Fibroblast of the conjunctiva (primary cell): ENCODE measurements at regions not wholly inside any gene's neighbourhood (a gene's known extent, or its start where the extent isn't known, plus 50 kb on each side); places are given as distances from the start of the nearest gene placed in this dataset.
"Not testable (repeated sequence)": the region's sequence is repeated elsewhere in the genome, so short reads cannot be mapped to it uniquely, and the experiment has no call there.

ENCODE experiments used
- DNase-seq: peaks from one replicate; pipeline ENCODE4 v3.0.0-alpha.2; 2010; ENCODE audit warnings: low read depth

DNA sequence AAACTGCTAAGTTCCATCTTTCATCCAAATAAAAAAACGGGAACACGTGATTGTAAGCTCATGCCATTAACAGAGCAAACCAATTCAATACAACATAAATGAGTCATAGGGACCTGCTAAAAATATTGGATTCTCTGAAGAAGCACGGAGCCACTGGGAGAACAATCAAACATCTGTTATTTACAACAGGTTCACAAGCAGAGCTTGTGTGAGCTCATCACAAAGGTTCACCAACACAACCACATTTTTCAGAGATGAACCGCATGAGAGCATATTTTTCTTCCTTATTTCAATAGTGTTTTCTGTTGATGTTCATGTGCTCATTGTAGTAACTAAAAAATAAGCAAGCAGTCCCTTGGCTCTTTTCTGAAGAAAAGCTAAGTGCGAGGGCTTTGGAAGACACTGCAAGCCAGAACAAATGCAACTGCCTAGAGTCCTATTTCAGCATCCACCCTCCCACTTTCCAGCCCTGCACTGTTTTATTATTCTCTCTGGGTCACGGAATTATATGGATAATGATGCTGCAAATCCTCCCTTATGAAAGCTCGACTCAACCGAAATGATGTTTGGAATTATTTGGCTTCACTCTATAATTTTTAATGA, 545.8 kb downstream of the LIG4 start:
- no peak for DNase-seq

DNA sequence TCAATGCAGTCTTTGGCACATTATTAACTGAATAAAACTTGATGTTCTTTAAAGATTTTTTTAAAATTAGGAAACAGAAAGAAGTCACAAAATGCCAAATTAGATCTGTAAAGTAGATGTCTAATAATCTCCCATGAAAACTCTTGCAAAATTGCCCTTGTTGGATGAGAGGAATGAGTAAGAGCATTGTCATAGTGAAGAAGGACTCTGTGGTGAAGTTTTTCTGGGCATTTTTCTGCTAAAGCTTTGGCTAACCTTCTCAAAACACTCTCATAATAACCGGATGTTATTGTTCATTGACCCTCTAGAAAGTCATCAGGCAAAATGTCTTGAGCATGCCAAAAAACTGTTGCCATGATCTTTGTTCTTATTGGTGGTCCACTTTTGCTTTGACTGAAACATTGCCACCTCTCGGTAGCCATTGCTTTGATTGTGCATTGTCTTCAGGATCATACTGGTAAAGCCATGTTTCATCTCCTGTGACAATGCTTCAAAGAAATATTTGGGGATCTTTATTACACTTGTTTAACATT, 549.3 kb downstream of the LIG4 start:
- no peak for DNase-seq

DNA sequence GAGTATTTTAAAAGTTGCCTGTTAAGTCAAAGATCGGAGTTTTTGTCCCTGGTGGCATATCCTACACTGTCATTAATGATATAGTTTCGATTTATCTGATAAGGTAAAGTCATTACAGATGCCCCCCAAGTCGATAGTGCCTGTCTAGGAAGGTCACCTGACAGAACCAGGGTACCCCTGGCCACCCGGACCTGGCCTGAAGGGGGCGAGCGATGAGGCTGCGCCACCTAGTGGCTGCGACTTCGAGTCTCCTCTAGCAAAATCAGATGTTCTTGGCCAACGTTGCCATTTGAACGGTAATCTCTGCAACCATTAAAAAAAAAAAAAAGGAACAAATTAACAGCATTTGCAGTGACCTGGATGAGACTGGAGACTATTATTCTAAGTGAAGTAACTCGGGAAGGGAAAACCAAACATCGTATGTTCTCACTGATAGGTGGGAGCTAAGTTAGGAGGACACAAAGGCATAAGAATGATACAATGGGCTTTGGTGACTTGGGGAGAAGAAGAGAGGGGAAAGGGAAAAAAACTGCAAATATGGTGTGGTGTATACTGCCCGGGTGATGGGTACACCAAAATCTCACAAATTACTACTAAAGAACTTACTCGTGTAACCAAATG, 565.1 kb downstream of the LIG4 start:
- DNase-seq, result peak; percentile 5

DNA sequence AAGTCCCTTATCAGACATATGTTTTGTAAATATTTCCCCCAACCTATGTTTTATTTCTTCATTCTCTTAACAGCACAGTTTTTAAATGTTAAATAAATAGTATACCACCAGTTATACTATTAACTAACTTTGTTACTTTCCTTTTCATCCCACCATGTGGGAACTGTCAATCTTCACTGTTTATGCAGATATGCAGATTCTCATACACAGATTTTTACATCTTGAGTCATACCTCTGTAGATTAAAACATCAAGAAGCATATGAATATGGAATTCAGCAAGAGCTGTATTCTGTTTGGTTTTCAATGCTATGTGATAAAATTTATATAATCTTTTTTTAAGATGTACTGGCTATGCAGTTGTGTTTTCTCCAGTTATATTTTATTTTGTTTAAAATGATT, 566.3 kb downstream of the LIG4 start:
- DNase-seq, result no peak

DNA sequence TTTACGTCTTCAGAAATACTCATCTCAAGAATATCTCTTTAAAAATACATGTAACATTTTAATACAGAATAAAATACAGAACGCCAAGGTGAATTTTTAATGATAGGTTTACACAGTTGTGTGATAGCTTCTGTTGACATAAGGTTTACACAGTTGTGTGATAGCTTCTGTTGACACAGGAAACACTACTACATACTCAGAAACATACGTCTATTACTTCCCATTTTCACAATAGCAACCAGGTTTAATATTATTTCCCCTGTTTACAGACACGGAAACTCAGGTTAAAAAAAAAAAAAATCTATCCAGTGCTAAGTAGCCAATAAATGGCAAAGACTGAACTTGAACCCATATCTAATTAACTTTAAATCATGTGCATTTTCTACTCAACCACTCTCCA, 571.2 kb downstream of the LIG4 start:
- DNase-seq, result no peak

DNA sequence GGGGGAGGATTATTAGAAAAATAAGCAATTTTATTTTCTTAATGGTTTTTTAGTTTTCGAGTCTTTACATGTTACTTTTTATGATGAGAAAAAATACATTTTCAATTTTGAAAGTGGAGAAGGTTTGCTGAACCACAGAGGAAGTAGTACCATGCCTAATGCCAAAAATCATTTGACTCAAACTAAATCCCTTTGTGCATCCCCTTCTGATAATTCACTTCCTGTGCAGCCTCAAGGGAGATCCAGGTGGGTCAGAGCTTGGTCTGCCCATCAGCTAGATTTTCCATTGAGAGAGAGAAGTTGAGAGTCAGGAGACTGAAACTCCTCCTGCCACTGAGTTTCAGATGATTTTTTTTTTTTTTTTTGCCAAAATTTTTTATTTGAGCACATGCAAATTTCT, 571.7 kb downstream of the LIG4 start:
- DNase-seq, result no peak

DNA sequence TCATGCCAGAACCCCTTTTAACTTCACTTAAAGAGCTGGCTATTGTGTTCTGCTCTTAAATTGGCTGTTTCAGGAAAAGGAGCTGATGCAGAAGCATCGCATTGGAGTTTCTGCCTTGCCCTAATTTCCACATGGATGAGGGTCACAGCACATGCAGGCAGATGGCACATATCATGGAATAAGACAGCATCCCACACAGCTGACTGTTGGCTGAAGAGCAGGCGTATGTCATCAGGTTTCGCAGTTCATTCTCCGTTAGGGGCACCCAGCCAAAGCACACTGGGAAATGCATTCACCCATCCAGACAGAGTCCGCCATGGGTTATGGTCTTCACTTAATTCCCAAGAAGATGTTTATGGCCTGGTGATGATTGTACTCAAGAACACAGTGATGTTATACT, 572.5 kb downstream of the LIG4 start:
- DNase-seq, result no peak

DNA sequence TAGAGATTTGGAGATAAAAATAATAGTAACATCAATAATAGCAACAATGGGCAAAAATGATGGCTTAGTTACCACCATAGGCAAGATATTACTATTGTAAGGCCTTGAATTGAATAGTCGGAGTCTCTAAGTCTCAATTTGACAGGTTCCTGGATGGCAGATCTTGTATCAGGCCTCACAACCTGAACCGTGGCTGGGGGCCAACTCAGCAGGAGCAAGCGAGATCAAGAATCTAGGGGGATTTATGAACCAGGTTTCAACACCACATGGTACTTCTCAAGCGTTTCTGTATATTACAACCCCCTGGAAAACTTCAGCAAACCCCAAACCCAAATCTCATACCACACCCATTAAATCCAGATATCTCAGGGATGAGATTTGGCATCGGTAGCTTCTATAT, 573.8 kb downstream of the LIG4 start:
- no peak for DNase-seq

DNA sequence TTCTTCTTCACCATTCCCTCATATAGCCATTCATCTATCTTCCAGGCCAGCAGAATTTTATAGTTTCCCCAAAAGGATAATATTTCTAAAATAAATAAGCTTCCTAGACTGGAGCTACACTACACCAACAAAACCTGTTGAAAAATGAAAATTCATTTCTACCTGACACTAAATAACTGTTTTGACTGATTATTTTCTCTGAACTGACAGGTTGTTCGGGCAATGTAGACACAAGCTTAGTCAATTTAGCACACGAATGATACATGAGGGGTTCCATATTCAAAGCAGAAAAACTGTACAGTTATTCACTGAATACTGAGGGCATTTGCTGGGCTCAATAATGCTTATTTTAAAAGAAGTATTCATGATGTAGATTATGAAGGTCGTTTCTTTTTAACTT, 589.7 kb downstream of the LIG4 start:
- no peak for DNase-seq

DNA sequence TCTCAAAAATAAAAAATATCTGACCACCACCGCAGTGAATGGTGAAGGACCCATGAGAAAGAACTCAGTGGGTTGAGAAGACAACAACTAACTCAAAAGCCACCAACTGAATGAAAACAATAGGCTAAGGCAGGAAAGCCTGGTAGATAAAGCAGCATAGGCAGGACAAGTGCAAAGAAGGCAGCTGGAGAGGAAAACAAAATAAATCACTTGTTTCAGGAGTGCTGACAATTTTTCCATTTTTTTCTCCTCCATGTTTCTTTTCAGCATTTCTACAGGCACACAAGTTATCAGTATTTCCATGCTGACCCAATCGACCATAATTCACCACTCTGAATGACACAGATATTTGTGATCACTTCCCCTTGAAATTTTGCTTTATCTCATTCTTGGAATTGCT, 597.8 kb downstream of the LIG4 start:
- no peak for DNase-seq

DNA sequence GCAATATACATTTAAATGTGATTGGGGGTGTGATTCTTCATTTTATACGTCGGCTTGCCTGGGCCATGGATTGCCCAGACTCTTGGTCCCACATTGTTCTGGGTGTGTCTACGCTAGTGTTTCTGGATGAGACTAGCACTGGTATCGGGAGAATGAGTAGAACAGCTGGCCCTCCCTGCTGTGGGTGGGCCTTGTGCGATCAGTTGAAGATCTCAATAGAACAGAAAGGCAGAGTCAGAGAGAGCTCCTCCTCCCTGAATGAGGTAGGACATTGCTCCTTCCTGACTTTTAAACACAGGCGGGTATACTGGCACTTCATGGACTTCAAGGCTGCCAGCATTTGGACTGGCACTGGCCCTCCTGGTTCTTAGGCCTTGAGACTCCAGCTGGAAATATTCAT, 603.0 kb downstream of the LIG4 start:
- DNase-seq, result no peak

DNA sequence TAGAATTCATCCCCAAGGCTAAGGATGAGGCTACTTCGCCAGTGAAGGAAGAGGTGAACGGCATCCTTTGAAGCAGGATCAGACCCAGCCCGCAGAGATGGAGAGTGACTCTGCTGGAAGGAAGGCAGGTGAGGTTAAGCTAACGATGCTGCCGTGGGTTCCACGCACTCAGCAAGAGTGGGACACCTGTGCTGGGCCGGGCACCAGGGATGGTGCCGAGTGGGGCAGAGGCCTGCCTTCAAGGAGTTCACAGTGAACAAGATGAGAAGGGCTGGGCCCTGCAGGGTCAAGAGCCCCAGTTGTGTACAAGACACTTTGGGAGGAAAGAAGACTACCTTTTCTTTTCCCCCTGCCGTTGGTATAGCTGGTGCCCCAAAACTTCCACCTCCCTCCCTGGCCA, 606.6 kb downstream of the LIG4 start:
- DNase-seq, result no peak

DNA sequence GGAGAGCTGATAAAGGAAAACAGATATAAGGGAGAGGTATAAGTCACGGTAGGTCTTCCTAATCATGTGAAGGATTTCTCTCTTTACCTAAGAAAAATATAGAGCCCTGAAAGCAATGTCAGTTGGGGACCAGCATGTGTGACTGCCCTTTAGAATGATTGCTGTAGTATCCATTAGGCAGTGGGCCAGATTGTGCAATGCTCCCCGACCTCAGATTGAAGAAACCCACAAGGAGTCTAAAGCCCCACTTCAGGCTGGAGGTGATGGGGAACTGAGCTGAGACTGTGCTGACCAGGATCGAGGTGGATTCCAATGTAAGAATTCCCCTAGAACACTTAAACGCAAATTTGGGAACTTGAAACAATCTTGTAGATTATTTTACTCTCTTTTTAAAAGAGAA, 614.4 kb downstream of the LIG4 start:
- DNase-seq, result no peak

DNA sequence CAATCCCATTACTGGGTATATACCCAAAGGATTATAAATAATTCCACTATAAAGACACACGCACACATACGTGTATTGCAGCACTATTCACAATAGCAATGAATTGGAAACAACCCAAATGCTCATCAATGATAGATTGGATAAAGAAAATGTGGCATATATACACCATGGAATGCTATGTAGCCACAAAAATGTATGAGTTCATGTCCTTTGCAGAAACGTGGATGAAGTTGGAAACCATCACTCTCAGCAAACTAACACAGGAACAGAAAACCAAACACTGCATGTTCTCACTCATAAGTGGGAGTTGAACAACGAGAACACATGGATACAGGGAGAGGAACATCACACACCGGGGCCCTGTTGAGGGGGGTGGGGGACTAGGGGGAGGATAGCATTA, 619.0 kb downstream of the LIG4 start:
- DNase-seq, result not testable (repeated sequence)

DNA sequence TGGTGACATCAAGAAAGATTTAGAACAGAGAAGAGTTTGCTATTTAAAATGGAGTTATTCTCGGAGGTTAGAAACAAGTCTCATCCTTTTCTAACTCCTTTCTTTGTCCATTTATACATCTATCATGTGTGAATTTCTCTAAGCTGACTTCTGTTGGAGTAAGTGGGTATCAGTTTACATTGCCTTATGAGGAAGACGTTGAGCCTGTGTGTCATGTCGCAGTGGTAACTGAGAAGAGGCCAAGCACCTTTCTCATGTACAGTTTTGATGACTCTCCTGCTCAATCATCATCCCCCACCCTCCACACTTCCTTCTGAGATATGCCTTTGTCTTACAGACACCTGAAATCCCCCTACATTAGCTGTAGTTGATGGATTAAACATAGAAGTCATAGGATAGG, 624.8 kb downstream of the LIG4 start:
- DNase-seq, result no peak

DNA sequence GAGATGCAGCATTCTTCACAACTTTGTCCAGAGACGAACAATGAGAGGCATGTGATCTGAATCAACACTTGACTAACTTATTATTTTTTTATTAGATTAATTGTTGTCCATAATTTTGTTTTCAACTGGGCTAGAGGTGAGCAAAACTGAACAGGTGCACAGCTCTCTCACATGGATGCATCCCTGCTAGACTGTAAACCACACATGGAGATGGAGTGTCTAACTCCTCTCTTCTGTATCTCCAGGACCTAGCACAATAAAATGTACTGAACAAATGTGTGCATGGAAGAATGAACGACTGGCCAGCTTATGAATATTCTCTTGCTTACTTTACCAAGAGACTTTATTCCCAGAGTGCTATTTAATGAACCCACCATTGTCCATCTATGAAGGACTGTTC, 627.7 kb downstream of the LIG4 start:
- DNase-seq, result no peak

DNA sequence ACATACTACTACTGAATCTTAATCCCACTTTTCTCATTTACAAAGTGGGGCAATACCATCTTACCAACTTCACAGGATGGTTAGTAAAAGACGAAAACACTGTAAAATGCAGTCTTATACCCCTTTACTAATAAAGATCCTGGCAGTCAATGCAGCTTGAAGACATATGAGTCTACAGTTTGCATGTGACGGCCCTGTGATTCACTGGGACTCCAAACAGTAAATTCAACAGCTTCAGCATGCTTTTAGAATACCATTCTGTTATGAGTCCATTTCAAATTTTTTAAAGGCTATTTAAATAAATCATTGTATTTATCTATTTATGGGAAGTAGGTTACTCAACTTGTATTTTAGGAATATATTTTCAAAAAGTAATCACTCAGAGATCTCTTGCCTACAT, 629.1 kb downstream of the LIG4 start:
- no peak for DNase-seq

DNA sequence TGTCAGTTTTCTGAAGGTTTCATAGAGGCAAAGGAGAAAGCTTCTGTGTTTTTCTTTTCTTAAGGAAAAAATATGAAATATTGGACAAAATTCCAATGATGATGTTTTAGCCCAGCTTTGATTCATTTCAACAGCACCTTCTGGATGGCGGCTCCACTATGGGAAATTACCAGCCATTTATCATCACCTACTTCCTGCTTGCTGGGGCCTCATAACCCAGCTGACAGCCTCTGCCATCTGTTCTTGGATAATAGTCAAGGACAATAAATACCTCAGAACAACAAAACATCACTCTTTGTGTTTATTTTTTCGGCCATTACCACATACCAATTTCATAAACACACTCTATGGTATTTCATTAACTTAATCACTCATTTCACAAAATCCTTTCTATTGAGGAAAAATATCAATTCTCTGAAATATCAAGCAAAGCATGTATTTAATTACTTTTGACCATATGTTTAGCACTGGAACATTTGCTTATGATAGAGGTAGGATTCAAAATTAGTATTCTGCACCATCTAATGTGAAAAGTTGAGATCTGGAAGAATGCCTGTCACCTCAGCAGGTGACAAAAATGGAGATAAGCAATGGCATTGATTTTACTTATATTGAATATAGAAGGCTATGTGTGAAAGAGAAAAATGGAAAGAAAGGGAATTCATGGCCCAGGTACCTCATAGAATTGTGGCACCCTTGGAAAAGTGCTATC, 629.7 kb downstream of the LIG4 start:
- DNase-seq, result no peak

DNA sequence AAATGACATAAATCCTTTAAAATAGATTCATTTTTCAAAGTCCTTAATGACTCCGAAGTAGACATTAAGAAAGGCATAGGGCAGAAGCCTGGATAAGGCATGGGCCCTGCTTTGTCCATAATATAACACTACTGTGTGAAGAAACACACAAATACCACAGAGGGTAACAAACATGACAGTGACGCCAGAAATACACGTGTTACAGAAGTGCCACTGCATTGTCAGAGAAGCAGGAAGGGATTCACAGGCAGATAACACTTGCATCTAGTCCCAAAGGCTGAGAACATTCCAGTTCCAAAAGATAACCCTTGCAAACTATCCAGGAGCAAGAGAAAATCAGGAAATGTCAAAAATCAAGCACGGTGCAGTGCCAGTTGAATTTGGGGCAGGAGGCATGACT, 633.2 kb downstream of the LIG4 start:
- no peak for DNase-seq

DNA sequence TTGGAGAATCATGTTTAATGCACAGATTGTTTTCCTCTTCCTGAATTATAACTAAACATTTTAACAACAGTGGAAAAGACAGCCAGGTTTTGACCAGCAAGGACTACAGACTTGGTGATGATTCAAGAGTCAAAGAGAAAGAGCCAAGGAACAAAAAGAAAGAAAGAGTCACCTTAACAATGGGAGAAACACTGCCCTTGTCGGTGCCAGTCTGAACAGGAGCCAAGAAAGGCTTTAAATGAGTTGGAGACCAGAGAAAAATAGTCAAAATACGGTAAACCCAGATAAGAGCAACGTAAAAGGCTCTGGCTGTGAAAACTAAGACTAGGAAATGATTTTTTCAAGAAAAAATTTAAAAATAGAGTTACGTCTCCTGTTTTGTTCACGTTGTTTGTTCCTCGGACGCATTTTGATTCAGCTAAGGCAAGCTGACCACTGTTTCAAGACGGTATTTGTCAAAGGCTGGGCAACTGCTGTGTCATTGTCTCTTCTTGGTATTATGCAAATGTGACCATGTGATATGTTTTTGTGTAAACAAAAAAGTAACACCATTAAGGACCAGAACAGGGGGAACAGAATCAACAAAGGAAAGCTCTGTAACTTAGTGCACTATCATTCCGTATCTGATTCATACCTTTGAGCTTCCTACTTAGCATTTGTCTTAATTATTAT, 634.5 kb downstream of the LIG4 start:
- DNase-seq, result no peak

DNA sequence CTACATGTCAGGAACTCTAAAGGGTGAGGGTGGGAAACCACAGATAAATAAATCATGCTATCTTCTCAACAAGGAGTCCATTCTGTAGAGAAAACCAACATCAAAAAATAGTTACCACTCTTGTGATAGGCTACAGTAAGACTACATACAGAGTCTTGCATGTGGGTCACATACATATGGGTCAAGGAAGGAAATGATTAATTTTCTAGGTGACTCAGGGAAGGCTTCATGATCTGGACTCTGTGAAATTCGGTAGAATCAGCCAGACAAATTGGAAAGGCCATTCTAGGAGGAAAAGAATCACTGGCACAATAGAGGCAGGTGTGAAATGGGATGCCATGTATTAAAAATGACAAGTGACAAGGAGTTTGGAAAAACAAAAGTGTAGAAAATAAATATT, 638.9 kb downstream of the LIG4 start:
- no peak for DNase-seq

DNA sequence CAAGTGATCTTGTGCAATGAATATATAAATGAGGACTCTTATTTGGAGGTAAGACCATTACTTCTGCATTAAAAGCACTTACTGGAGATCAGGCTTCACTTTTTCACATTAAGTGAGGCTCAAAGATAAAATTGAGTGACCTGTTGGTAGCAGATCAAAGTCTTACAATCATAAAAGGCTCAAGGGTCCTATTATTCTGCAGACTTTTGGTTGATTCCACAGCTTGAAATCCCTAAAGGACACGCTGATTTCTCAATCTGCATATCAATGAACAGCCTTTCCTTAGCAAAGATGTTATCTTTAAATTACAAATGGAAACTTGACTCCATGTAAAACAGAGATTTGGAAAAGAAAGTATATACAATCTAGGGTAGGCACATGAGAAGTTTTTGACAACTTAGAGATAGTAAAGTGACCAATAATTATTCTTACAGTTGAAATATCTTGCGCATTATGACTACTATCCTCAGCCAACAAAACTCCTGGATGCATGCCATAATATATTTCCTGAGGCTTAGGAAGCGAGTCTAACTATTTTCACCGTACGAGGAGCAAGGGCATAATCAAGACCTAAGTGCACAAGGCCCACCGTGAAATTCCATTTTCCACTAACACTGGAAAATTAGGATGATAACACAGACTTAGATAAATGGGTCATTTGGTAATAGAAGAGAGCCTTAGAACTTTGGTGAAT, 640.7 kb downstream of the LIG4 start:
- DNase-seq, result no peak
